ENCODE measurements at regions not wholly inside any gene's neighbourhood (a gene's known extent, or its start where the extent isn't known, plus 50 kb on each side); places are given as distances from the start of the nearest gene placed in this dataset.

- no peak for TF ChIP-seq CTCF (IDR thresholded peaks at IDR 0.05)
- TF ChIP-seq POLR2A (IDR thresholded peaks at IDR 0.05) = no peak
These were observed 183.4 kb downstream of the RBM26 start for GRCh38 chr13:79222427-79223205.

All from adrenal gland (tissue), 5 donors.